ENCODE measurements at regions not wholly inside any gene's neighbourhood (a gene's known extent, or its start where the extent isn't known, plus 50 kb on each side); places are given as distances from the start of the nearest gene placed in this dataset.

DNA sequence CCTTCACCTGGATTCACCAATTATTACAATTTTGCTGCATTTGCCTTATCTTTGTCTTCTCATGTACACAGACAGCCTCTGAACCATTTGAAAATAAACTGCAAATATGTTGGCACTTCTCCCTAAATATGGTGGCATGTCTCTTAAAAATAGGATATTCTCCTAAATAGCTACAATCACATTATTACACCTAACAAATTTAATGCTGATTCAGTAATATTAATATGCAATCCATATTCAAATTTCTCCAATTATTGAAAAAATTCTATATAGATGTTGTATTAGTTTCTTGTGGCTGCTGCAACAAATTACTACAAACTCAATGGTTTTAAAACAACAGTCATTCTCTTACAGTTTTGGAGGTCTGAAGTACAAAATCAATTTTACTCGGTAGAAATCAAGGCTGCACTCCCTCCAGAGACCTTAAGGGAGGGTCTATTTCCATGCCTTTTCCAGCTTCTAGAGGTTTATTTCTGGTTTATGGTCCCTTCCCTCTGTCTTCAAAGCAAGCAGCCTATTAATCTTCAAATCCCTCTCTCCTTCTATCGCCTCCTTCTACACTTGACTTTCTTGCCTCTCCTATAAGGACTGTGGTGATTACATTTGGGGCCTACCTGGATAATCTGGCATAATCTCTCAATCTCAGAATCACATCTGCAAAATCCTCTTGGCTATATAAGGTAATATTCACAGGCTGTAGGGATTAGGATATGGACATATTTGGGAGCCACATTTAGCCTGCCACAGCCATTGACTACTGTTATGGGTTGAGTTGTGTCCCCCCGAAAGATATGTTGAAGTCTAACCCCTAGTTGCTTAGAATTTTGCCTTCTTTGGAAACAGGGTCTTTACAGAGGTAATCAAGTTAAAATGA, 52.5 kb upstream of the BOLA1 start:
- TF ChIP-seq, protein P1, sequence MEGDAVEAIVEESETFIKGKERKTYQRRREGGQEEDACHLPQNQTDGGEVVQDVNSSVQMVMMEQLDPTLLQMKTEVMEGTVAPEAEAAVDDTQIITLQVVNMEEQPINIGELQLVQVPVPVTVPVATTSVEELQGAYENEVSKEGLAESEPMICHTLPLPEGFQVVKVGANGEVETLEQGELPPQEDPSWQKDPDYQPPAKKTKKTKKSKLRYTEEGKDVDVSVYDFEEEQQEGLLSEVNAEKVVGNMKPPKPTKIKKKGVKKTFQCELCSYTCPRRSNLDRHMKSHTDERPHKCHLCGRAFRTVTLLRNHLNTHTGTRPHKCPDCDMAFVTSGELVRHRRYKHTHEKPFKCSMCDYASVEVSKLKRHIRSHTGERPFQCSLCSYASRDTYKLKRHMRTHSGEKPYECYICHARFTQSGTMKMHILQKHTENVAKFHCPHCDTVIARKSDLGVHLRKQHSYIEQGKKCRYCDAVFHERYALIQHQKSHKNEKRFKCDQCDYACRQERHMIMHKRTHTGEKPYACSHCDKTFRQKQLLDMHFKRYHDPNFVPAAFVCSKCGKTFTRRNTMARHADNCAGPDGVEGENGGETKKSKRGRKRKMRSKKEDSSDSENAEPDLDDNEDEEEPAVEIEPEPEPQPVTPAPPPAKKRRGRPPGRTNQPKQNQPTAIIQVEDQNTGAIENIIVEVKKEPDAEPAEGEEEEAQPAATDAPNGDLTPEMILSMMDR (IDR thresholded peaks at IDR 0.05; ENCODE audit: low read depth, low read length), result no peak
- H3K4me3 ChIP-seq (ENCODE audit: low read depth, low read length), result no peak overlapping the region

DNA sequence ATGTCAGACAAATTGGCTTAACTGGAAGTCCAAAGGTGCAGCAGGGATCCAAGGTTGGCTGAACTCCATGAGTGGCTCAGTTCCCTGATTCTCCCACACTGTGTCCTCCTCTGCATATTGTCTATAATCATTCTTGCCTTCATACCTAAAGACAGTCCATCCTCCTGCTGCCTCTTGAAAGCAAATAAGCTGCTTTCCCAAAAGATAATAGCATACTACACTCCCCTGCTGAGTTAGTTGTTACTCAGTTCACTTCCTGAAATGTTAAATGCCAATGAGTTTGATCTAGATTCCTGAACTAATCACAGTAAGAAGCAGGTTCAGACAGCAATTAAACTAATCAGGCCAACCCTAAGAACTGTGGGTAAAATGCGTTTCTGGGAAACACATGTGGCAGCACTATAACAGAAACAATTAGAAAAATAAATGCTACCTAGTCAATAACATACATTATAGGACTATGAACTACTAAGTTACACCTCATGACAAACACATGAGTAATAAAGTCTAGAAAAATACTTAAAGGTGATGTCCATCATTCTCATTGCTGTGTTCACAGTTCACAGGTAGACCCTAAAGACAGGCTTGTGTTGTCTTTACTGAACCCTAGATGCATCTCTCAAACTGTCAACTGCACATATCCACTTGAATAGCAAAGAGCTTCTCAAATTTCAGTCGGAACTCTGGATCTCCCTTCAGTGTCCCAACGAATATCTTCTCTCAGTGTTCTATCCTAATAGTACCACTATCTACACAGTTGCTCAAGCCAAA, 50.8 kb upstream of the BOLA1 start:
- peak overlapping the region; percentile 59 for H3K4me3 ChIP-seq (ENCODE audit: low read depth, low read length)
- TF ChIP-seq, protein P1 (IDR thresholded peaks at IDR 0.05; ENCODE audit: low read depth, low read length), result no peak

- peak overlapping the region; percentile 59 for H3K4me3 ChIP-seq (ENCODE audit: low read depth, low read length)
- TF ChIP-seq, protein P1 (IDR thresholded peaks at IDR 0.05; ENCODE audit: low read depth, low read length), result no peak
Measured at GRCh38 chr1:149849111-149849946, 50.0 kb upstream of the BOLA1 start.

Measured in WI38 (cell line).